ENCODE measurements at regions not wholly inside any gene's neighbourhood (a gene's known extent, or its start where the extent isn't known, plus 50 kb on each side); places are given as distances from the start of the nearest gene placed in this dataset.
A peak's percentile ranks its signal among the peaks of the same experiment; 100 is the strongest.

DNA sequence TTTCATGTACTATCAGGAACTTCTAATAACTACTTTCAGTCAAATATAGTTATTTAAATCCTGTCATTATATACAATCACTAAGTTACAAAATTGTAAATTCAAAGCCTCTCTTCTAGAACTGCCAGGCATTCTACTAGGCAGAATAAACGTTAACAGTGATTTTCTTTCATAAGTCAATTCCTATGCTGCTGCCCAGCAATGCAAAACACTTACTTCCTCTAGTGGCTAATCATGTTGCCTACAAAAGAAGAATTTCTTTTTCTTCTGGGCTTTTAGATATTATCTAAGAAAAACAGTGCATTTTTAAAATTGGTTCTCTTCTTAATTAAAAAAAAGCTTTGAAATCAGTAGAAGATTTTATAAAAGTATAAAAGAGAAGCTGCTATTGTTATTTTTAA, 509.8 kb upstream of the ADAMTS5 start:
- DNase-seq, result peak in 2 of 56 donors; percentile 1 to 5

DNA sequence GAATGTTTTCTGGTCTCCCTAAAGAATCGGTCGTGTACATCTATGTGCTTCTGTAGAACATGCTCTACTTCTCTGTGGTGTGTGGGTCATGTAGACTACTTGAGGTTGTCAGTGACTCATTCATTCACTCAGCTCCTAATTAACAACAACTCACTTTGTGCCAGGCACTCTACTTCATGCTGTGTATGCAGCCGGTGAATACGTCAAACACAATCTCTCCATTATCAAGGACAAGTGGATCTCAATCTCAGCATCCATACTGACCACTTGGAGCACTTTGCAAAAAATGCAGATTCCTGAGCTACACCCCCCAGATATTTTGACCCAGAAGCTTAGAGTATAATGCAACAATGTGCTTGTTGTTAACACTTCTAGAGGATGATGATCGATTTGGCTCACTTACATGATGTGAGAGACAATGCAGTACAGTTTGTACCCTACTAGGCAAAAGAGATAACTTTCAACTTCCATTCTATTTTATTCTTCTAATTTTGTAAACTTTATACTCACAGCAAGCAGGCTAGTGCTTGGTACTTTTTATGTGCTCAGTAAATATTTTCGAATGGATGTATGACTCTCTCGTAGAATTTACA, 508.6 kb upstream of the ADAMTS5 start:
- DNase-seq, result peak in 21 of 56 donors; percentile 2 to 56 (median 18)

DNA sequence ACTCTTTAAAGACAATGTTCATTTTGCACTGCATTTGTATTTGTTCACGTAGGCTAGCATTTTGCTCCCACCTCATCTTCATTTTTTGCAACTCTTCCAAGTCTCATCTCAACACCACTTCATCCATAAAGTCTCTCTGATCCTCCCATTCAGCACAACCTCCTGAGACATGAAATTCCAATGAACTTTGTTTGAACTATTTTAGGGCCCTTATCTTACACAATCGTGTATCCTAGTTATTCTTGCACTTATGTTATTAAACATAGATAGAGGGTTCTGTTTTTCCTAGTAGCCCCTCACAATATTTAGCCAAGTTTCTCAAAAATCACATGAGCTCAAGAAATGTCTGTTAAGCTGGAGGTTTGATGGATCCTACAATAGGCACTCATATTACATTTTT, 500.5 kb upstream of the ADAMTS5 start:
- no peak for DNase-seq

DNA sequence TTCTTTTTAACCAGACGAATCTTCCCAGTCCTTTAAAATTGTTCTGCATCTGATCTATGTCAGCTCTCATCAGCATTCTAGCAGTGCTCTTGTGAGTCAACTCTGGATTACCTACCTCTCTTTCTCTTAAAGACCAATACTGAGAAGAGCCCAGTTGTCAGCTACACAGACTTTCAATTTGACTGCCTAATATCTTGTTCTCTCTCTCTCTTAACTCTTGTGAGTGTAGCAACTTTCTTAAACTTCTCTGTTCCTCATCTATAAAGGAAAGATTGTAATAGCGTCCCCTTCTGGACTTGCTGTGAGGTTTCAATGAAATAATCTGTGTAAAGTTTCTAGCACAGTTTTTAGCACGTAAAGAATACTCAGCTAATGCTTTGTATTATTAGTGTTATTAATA, 499.3 kb upstream of the ADAMTS5 start:
- no peak for DNase-seq

DNA sequence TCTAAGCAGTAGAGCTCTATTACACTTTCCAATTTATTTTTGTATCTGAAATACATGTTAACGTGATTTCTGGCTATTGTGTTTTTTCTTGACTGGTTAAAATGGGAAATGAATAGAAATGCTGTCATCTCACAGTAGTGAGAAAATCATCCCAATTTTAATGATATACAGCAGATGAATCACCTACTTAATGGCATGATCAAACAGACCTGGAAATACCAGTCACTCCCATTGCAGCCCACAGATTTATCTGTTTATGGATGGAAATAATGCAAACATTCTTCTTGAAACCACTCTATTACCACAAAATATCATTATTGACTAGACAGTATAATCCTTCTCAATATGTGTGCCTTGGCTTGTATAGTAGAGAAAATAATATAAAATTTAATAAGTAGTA, 497.8 kb upstream of the ADAMTS5 start:
- DNase-seq, result no peak

DNA sequence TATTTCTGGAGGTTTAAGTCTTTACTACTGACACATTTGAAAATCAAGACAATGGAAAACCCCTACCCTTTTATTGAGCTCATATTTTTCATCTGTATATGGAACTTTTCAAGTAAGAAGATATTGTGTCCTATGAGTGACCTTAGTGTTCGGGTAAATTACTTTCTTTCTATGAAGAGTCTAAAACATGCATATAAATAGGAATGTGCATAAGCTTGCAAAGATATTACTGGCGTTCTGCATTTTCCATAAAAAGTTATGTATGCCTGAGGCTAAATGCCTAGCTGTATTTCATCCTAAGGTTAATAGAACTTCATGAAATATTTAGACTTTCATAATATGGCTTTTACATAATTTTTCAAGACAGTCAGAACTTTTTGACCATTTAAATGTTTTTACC, 495.8 kb upstream of the ADAMTS5 start:
- DNase-seq, result no peak

DNA sequence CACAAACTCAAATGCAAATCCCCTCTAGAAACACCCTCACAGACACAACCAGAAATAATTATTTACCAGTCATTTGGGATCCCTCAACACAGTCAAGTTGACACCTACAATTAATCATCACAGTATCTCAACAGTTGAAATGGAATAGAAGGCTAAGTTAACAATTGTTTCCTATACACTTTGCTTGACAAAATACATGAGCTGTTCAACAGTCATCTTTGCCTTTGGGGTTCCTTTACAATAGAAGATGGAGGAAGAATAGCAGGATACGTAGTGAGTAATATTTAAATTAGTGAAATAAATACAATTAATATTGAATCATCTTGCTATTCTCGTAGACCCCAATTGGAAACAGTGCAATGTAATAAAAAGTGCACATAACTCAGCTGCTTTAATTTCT, 487.3 kb upstream of the ADAMTS5 start:
- DNase-seq, result no peak

DNA sequence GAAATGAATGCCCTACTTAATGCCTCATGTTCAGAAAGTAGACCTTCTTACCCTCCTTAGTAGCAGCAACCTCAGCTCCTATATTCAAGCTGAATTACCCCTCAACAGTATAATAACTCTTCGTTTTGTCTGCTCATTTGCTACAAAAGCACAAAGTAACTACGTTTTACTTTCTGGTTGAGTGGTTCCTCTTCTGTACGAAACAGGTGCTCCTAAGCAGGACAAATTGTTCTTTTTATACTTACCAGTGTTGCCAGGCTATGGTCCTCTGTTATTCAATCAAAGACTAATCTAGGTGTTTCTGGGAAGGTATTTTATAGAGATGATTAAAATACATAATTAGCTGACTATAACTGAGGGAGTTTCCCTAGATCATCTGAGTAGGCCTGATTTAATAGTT, 484.2 kb upstream of the ADAMTS5 start:
- no peak for DNase-seq

DNA sequence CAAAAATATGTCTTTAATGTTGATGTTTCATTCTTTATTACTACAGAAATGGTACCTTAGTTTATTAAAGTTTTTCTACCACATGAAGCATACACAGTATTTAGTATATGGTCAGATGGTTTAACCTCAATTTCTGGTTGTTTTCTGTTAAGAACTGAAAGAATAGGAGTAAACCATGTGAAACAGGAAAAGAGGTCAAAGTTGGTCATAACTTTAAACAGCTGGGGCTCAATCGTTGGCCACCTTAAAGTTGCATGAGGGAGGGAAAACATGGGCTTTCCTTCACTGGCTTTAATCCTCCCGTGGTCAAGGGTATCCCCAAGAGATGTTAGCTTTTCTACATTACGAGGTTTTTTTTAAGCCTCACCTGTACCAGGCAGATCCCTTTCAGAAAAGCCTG, 483.3 kb upstream of the ADAMTS5 start:
- DNase-seq, result no peak

DNA sequence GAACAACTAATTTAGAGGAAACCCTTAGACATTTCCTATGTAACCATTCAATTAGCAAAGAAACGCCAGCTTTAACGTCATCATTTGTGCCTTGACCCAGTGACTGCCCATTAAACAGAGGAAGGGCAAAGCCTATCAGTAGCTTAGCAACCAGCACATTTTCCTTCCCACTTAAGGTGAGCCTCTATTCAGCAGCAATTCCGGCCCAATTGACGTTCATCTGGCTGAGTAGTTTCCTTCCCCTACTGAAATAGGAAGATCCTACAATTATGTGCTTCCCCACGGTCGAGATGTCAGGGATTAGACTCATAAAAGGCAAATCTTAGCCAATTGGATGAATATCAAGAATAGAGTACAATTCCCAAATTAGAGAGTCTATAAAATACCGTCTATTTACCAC, 482.1 kb upstream of the ADAMTS5 start:
- DNase-seq, result no peak

DNA sequence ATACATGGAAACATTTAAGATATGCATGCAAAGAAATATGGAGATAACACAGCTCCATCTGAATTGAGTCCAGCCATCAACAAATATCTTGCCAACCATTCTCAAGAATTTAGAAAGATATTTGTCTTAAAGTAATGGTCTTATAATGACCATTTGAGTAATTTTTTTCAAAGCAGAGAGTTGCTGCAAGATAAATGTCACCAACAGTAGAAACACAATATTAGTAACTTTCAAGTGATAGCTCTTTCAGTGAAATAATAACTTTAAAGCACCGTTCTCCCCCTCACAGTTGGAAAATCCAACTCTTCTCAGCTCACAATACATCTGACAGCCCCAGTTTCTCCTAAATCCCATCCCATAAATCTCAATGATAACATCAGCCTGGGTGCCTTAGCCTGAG, 481.0 kb upstream of the ADAMTS5 start:
- no peak for DNase-seq

DNA sequence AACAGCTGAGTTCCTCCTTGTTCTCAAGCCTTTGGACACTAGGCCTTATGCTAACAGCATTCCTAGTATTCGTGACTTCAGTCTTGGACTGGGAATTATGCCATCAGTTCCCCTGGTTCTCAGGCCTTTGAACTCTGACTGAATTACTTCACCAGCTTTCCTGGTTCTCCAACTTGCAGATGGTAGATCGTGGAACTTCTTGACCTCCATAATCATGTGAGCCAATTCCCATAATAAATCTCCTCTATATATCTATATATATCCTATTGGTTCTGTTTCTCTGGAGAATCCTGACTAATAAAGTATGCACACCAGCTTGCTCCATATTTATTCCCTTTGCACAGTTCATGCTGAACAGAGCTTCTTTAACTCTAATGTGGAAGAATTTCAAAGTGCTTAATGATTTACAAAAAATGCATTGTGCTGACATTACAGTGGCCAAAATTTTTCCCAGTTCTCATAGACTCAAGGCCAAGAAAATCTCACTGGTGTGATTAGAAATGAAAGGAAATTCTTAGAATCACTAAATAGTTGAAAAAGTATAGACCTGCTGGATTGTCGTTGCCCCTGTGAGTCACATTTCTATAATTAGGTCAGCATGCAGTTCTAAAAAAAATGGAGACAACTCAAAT, 462.9 kb upstream of the ADAMTS5 start:
- DNase-seq, result no peak

DNA sequence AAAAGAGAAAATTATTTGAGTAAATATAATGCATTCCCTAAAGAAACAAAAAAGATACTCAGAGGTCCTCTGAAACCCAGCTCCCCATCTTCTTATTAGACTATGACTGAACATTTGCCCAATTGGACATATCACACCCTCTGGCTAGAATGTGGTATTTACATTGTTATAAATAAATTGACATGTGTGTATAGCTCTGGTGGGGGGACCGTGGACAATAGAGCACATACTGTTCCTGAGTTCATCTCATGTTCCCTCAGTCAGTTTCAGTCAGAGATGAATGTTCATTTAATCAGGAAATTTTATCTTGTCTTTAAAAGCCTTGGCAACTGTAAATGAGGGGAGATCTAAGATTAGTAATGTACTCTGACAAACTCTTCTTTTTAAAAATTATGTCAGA, 459.3 kb upstream of the ADAMTS5 start:
- DNase-seq, result no peak

DNA sequence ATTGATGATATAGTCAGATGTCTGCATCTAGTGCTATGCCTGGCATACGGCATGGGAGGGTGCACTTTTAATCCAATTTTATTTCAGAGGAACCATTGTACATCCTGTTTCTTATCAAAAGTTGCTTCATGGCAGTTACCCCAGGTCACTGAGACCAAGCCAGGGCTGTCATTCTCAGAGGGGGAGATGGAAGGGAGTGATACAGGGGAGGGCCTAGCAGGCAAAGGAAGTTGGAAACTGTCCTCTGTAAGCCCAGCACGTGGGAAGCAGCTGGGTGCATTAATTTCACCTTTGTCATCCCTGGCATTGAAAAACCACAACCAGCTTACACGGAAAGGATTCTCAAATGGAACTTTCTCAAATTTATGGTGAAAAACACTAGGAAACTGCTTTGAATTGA, 458.7 kb upstream of the ADAMTS5 start:
- DNase-seq, result no peak

DNA sequence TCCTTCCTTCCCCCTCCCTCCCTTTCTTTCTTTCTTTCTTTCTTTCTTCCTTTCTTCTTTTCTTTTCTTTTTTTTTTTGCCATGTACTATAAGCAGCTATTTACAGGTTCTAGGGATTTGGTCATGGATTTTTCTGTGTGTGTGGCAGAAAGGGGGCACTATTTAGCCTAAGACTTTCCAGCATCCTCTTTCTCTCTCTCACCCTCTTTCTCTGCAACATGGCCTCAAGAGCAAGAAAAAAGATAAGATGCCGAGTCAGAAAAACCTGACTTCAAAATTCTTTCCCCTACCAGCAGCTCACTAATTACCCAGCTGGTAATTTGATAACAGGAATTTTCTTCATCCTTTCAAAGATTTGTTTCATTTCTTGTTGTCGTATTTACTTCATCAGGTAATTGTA, 458.3 kb upstream of the ADAMTS5 start:
- DNase-seq, result no peak

DNA sequence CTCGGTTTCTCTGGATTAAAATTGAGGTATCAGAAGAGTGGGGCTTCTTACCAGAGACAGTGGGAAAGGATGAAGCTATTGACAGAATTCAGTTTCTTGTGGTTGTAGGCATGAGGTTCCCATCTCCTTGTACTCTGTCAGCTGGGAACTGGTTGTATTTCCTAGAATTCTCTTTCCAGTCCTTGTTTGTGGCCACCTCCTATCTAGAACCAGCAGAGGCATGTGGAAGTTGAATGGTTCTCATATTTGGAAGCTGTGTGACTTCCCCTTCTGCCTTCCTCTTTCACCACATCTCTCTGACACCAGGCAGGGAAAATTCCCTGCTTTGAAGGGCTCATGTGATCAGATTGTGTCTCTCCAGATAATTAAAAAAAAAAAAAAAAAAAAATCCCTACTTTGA, 457.7 kb upstream of the ADAMTS5 start:
- no peak for DNase-seq

DNA sequence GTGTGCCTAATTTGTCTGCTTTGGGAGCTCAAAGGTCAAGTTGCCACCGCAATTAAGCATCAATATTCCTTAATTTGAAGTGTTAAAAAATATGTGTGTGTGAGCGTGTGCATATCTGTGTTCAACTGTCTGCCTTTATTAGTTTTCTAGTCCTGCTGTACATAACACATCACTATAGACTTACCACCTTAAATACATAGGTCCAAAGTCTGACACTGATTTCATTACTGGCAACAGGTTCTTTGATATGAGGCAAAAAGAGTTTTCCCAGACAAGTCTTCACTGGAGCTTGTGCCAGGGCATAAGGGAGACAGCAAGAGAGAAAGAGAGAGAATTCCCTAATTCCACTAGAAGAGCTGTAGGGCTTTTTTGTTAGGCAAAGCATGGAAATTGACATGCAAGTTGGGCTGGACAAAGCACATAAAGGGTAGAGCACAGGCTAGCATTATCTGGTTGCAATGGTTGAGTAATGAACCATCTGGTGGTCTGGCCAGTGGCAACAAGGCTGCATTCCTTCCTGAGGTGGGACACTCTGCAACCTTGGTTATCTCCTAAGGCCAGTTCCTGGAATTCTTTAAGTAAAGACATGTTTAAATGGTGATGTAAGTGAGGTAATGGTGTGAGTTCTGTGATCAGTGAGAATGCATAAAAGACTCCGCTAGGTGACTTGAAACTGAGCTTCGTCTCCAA, 457.2 kb upstream of the ADAMTS5 start:
- DNase-seq, result no peak

DNA sequence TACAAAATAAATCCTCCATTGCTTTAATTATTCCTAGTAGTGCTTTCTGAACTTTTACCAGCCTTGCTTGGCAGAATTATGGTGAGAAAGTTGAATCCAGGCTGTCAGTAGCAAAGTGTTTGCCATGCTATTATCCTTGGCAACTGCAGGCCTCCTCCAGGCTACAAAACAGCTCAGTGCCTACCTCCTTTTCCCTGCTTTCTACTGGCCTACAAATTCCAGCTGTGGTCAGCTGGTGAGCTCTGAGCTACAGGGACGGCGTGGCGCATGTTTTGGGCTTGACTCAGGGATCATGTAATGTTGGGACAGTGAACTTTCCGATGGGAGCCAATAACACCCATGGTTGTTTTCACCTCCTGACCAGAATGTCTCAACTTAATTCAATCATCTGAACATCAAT, 456.1 kb upstream of the ADAMTS5 start:
- no peak for DNase-seq

DNA sequence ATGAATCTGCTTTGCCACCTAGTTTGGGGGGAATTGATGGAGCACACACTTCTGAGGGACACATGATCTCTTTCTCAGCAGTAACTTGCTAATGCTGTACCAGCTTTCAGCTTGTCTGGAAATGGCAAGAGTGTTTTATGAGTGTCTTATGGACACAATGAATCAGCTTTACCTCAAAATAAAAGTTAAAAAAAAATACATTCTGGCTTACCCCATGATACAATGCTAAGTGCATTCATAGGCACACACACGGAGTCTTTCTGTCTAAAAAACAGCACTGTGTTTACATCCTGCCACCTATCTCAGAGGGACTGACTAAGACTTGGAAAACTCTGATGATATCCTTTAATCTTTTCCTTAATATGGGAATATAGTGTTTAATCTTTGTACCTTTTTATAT, 455.5 kb upstream of the ADAMTS5 start:
- no peak for DNase-seq

DNA sequence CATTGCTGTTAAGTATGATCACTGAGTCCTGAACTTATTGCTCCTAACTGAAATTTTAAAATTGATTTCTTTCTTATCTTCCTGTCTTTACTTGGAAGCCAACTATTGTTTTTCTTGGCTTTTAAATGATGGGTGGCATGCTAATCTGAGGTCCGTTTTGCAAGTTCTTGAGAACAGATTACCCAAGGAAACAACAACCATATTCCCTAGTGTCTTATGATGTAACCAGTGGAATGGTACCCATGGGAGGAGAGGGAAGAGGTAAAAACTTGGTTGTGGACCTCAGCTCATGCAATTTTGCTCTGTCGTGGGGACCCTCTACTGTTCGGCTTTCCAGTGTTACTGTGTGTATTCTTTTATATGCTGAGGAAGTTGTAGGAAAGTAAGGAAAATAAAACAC, 454.8 kb upstream of the ADAMTS5 start:
- no peak for DNase-seq

DNA sequence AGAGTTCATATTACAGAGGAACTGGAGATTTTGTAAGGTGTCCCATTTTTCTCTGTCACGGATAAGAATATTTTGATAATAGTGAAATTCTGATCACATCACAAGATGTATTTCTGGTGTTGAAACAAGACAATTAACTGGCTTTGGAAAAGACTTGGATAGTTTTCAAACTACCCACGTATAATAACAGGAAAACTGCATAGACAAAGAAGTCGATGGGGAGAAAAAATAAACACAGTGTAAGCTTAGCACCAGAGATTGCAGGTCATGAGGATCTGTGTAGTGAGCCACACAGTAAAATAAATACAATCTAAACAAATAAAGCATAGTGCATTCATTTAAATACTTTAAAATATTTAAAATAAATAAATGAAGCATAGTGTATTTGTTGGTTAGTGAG, 452.3 kb upstream of the ADAMTS5 start:
- no peak for DNase-seq

DNA sequence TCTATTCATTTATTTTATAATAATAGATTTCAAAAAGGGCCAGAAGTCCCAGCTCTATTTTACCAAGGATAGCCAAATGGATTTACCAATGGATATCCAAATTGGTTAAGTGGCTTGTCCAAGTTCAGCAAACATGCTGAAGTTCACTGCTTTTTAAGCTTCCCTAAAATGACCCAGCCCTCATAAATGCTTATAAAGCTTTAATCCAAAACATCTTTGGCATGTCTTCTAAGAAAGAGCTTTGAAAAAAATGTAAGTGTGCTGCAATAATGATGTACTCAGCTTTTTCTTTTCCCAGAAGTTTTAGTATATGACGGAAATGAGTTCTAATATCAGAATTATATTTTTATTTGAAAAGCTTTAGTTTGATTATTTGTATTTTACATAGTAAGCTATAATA, 451.5 kb upstream of the ADAMTS5 start:
- DNase-seq, result no peak

DNA sequence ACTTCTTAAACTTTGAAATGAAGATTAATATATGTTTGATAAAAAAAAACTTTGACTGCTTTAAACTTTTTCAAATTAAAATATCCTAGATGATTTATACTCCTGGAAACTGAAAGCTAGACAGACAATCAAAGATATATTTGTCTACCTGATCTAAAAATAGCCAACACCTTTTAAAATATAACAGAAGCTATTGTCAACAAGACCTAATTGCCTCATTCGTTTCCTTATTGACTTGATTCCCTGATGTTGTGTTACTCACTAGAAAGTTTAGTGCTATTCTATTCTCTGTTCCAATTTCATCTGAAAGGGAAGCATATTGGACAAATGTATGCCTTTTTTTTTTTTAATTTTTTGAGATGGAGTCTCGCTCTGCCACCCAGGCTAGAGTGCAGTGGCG, 445.6 kb upstream of the ADAMTS5 start:
- no peak for DNase-seq
